ENCODE measurements at regions not wholly inside any gene's neighbourhood (a gene's known extent, or its start where the extent isn't known, plus 50 kb on each side); places are given as distances from the start of the nearest gene placed in this dataset.

GRCh38 chr16:9511389-9511788 lies 419.9 kb downstream of the HAPSTR1 start:
- no peak for DNase-seq (ENCODE audit: low read depth)
- no peak overlapping the region for H3K4me3 ChIP-seq (ENCODE audit: low read depth, low read length)
- no peak for TF ChIP-seq CTCF (IDR thresholded peaks at IDR 0.05; ENCODE audit: insufficient read depth, low read length)

GRCh38 chr16:9516444-9516843 lies 425.0 kb downstream of the HAPSTR1 start:
- TF ChIP-seq CTCF (IDR thresholded peaks at IDR 0.05; ENCODE audit: insufficient read depth, low read length), result no peak
- no peak for DNase-seq (ENCODE audit: low read depth)
- H3K4me3 ChIP-seq (ENCODE audit: low read depth, low read length), result no peak overlapping the region

GRCh38 chr16:9518051-9518450 lies 426.6 kb downstream of the HAPSTR1 start:
- DNase-seq (ENCODE audit: low read depth), result no peak
- no peak overlapping the region for H3K4me3 ChIP-seq (ENCODE audit: low read depth, low read length)
- no peak for TF ChIP-seq CTCF (IDR thresholded peaks at IDR 0.05; ENCODE audit: insufficient read depth, low read length)

GRCh38 chr16:9518581-9518980 lies 427.1 kb downstream of the HAPSTR1 start:
- DNase-seq (ENCODE audit: low read depth), result no peak
- no peak for TF ChIP-seq CTCF (IDR thresholded peaks at IDR 0.05; ENCODE audit: insufficient read depth, low read length)

GRCh38 chr16:9521749-9522370 lies 430.4 kb downstream of the HAPSTR1 start:
- TF ChIP-seq CTCF (IDR thresholded peaks at IDR 0.05; ENCODE audit: insufficient read depth, low read length), result no peak
- H3K4me3 ChIP-seq (ENCODE audit: low read depth, low read length), result no peak overlapping the region

More at GRCh38 chr16:9518581-9518980, 427.1 kb downstream of the HAPSTR1 start:
- H3K4me3 ChIP-seq (ENCODE audit: low read depth, low read length), result no peak overlapping the region

GRCh38 chr16:9522614-9523013 lies 431.2 kb downstream of the HAPSTR1 start:
- no peak for DNase-seq (ENCODE audit: low read depth)
- no peak overlapping the region for H3K4me3 ChIP-seq (ENCODE audit: low read depth, low read length)
- TF ChIP-seq CTCF (IDR thresholded peaks at IDR 0.05; ENCODE audit: insufficient read depth, low read length), result no peak

More at GRCh38 chr16:9521749-9522370, 430.4 kb downstream of the HAPSTR1 start:
- DNase-seq (ENCODE audit: low read depth), result no peak

GRCh38 chr16:9523994-9524393 lies 432.6 kb downstream of the HAPSTR1 start:
- TF ChIP-seq CTCF (IDR thresholded peaks at IDR 0.05; ENCODE audit: insufficient read depth, low read length), result no peak
- no peak for DNase-seq (ENCODE audit: low read depth)
- H3K4me3 ChIP-seq (ENCODE audit: low read depth, low read length), result no peak overlapping the region

All from fibroblast of the aortic adventitia (primary cell).